GM19467 (cell line): ENCODE measurements at regions not wholly inside any gene's neighbourhood (a gene's known extent, or its start where the extent isn't known, plus 50 kb on each side); places are given as distances from the start of the nearest gene placed in this dataset.

Experiments used
- ATAC-seq: cut with Tn5 transposase; IDR thresholded peaks from one replicate; pipeline ENCODE4 v1.9.1; 2021; ENCODE audit warnings: mild to moderate bottlenecking, moderate library complexity; ENCODE audit not compliant: unreplicated experiment

GRCh38 chr15:62756995-62757360 is 285.6 kb upstream of the TPM1 start:
- no peak for ATAC-seq

- ATAC-seq: no peak
Measured at GRCh38 chr15:62757535-62757934, 285.0 kb upstream of the TPM1 start.

- no peak for ATAC-seq
Measured at GRCh38 chr15:62758126-62758951, 284.2 kb upstream of the TPM1 start.

GRCh38 chr15:62758952-62759349 is 283.6 kb upstream of the TPM1 start:
- ATAC-seq: no peak

- ATAC-seq: no peak
Measured at GRCh38 chr15:62760538-62760937, 282.0 kb upstream of the TPM1 start.

- ATAC-seq: no peak
Measured at GRCh38 chr15:62765916-62766315, 276.6 kb upstream of the TPM1 start.

GRCh38 chr15:62766599-62766998 is 275.9 kb upstream of the TPM1 start:
- ATAC-seq: no peak

GRCh38 chr15:62769604-62770003 is 272.9 kb upstream of the TPM1 start:
- no peak for ATAC-seq

GRCh38 chr15:62770111-62770660 is 272.4 kb upstream of the TPM1 start:
- no peak for ATAC-seq

GRCh38 chr15:62770752-62771151 is 271.8 kb upstream of the TPM1 start:
- no peak for ATAC-seq

- ATAC-seq: no peak
Measured at GRCh38 chr15:62771234-62771633, 271.3 kb upstream of the TPM1 start.

- ATAC-seq: no peak
Measured at GRCh38 chr15:62773369-62774165, 269.0 kb upstream of the TPM1 start.

GRCh38 chr15:62775932-62776331 is 266.6 kb upstream of the TPM1 start:
- no peak for ATAC-seq

GRCh38 chr15:62777671-62778070 is 264.9 kb upstream of the TPM1 start:
- ATAC-seq: no peak

- ATAC-seq: no peak
Measured at GRCh38 chr15:62779036-62779770, 263.3 kb upstream of the TPM1 start.

- ATAC-seq: no peak
Measured at GRCh38 chr15:62779899-62780298, 262.6 kb upstream of the TPM1 start.

- no peak for ATAC-seq
Measured at GRCh38 chr15:62781081-62781497, 261.5 kb upstream of the TPM1 start.

GRCh38 chr15:62782071-62782841 is 260.3 kb upstream of the TPM1 start:
- ATAC-seq: no peak

GRCh38 chr15:62782896-62783295 is 259.7 kb upstream of the TPM1 start:
- ATAC-seq: no peak

GRCh38 chr15:62783303-62783957 is 259.1 kb upstream of the TPM1 start:
- ATAC-seq: no peak
